ACHN (cell line): ENCODE measurements at regions not wholly inside any gene's neighbourhood (a gene's known extent, or its start where the extent isn't known, plus 50 kb on each side); places are given as distances from the start of the nearest gene placed in this dataset.

Source experiments
- DNase-seq: peaks from one replicate; pipeline ENCODE4 v3.0.0-alpha.2; 2015
- in situ Hi-C: cut with HindIII; loops from 2 replicates; pipeline ENCODE4 v1.10.0; 2017; ENCODE audit warnings: low sequenced_read_pairs, low pct_ligation_motif_present, low pct_unique_long_range_greater_than_20kb

- in situ Hi-C loops = no loop called here
- no peak for DNase-seq
Observed at GRCh38 chr5:114166081-114166480, 195.8 kb upstream of the KCNN2 start.

- DNase-seq = no peak
- in situ Hi-C loops = no loop called here
Observed at GRCh38 chr5:114174131-114174530, 187.7 kb upstream of the KCNN2 start.

- no peak for DNase-seq
- in situ Hi-C loops = no loop called here
Observed at GRCh38 chr5:114174837-114175236, 187.0 kb upstream of the KCNN2 start.

GRCh38 chr5:114176356-114176755 lies 185.5 kb upstream of the KCNN2 start:
- in situ Hi-C loops = no loop called here
- no peak for DNase-seq

- DNase-seq = no peak
- in situ Hi-C loops = no loop called here
Observed at GRCh38 chr5:114179134-114179533, 182.7 kb upstream of the KCNN2 start.

GRCh38 chr5:114184006-114184405 lies 177.9 kb upstream of the KCNN2 start:
- in situ Hi-C loops = no loop called here

GRCh38 chr5:114185274-114185673 lies 176.6 kb upstream of the KCNN2 start:
- in situ Hi-C loops = no loop called here
- no peak for DNase-seq

More at GRCh38 chr5:114184006-114184405, 177.9 kb upstream of the KCNN2 start:
- no peak for DNase-seq

GRCh38 chr5:114191441-114191840 lies 170.4 kb upstream of the KCNN2 start:
- no peak for DNase-seq
- in situ Hi-C loops = no loop called here

GRCh38 chr5:114192108-114192507 lies 169.8 kb upstream of the KCNN2 start:
- no peak for DNase-seq
- in situ Hi-C loops = no loop called here

- in situ Hi-C loops = no loop called here
- DNase-seq = no peak
Observed at GRCh38 chr5:114201332-114201731, 160.5 kb upstream of the KCNN2 start.

GRCh38 chr5:114204923-114205322 lies 156.9 kb upstream of the KCNN2 start:
- in situ Hi-C loops = no loop called here
- no peak for DNase-seq

- DNase-seq = no peak
- in situ Hi-C loops = no loop called here
Observed at GRCh38 chr5:114206640-114207039, 155.2 kb upstream of the KCNN2 start.

- in situ Hi-C loops = no loop called here
- DNase-seq = no peak
Observed at GRCh38 chr5:114207615-114208014, 154.3 kb upstream of the KCNN2 start.

- no peak for DNase-seq
- in situ Hi-C loops = no loop called here
Observed at GRCh38 chr5:114208120-114208519, 153.8 kb upstream of the KCNN2 start.

- in situ Hi-C loops = no loop called here
- DNase-seq = no peak
Observed at GRCh38 chr5:114208588-114208987, 153.3 kb upstream of the KCNN2 start.

GRCh38 chr5:114210662-114211061 lies 151.2 kb upstream of the KCNN2 start:
- DNase-seq = no peak
- in situ Hi-C loops = no loop called here

- in situ Hi-C loops = no loop called here
- no peak for DNase-seq
Observed at GRCh38 chr5:114221807-114222206, 140.1 kb upstream of the KCNN2 start.

GRCh38 chr5:114223866-114224265 lies 138.0 kb upstream of the KCNN2 start:
- in situ Hi-C loops = no loop called here
- peak; percentile 28 for DNase-seq

GRCh38 chr5:114237766-114238165 lies 124.1 kb upstream of the KCNN2 start:
- DNase-seq = no peak
- in situ Hi-C loops = no loop called here

- in situ Hi-C loops = no loop called here
- DNase-seq = no peak
Observed at GRCh38 chr5:114238771-114239313, 123.0 kb upstream of the KCNN2 start.
